Spleen (tissue), 11 donors: ENCODE measurements at regions not wholly inside any gene's neighbourhood (a gene's known extent, or its start where the extent isn't known, plus 50 kb on each side); places are given as distances from the start of the nearest gene placed in this dataset.

Experiments
- DNase-seq: peaks from one replicate; pipeline ENCODE4 v3.0.0-alpha.2; 2020
- H3K27ac ChIP-seq, 8 donors: fragments of 200-600 bp; sonication (generic) in 7 of 8; 1 replicate in 4 of 8; 2 replicates in 4 of 8; pipeline versions ENCODE4 v1.5.0 to v1.8.0; 2016 to 2021; ENCODE audit warnings: inconsistent platforms in 4 of 8, mild to moderate bottlenecking in 4 of 8, moderate library complexity in 1 of 8
- H3K27me3 ChIP-seq, 7 donors: fragments of 200-600 bp; sonication (generic) in 6 of 7; replicated peaks in 1 of 7; 1 replicate in 4 of 7; 2 replicates in 3 of 7; pipeline versions ENCODE4 v1.5.0 to v1.8.0; 2016 to 2021; ENCODE audit warnings: inconsistent platforms in 3 of 7, mild to moderate bottlenecking in 1 of 7
- H3K36me3 ChIP-seq, 6 donors: fragments of 200-600 bp; sonication (generic) in 5 of 6; 1 replicate in 4 of 6; 2 replicates in 2 of 6; pipeline versions ENCODE4 v1.5.0 to v1.8.0; 2016 to 2021; ENCODE audit warnings: inconsistent platforms in 2 of 6
- H3K4me1 ChIP-seq, 6 donors: fragments of 200-600 bp; sonication (generic) in 5 of 6; 1 replicate in 3 of 6; 2 replicates in 3 of 6; pipeline versions ENCODE4 v1.5.0 to v1.8.0; 2016 to 2021; ENCODE audit warnings: inconsistent platforms in 3 of 6
- H3K4me3 ChIP-seq, 8 donors: fragments of 200-600 bp; sonication (generic) in 7 of 8; 1 replicate in 4 of 8; 2 replicates in 4 of 8; pipeline versions ENCODE4 v1.5.0 to v1.8.0; 2016 to 2021; ENCODE audit warnings: inconsistent platforms in 4 of 8, mild to moderate bottlenecking in 4 of 8, moderate library complexity in 2 of 8
- H3K9me3 ChIP-seq, 8 donors: fragments of 200-600 bp; sonication (generic) in 7 of 8; 1 replicate in 4 of 8; 2 replicates in 4 of 8; pipeline versions ENCODE4 v1.5.0 to v1.8.0; 2016 to 2021; ENCODE audit warnings: inconsistent platforms in 4 of 8
- POLR2A ChIP-seq, 3 donors: fragments of 450-650 bp; IDR thresholded peaks; one replicate each; pipeline ENCODE4 v1.5.1; 2017; ENCODE audit warnings: antibody characterized with exemption in 3 of 3, mild to moderate bottlenecking in 1 of 3
- POLR2AphosphoS5 ChIP-seq, 3 donors: sonication (generic); formaldehyde crosslinking; IDR thresholded peaks; one replicate each; pipeline ENCODE4 v1.5.1; 2017; ENCODE audit warnings: antibody characterized with exemption in 3 of 3
- WGBS, 5 donors: extraction: QIAGEN DNeasy Blood & Tissue Kit in 3 of 5; methylation state at CpG; one replicate each; pipeline versions ENCODE4 v1.1.5 to v1.1.7; 2013 to 2018; 5-methylcytosine and 5-hydroxymethylcytosine counted together
- intact Hi-C: fragments of 100-400 bp; cut with DNase I; formaldehyde crosslinking; loops from one replicate; pipeline ENCODE4 v1.15.0; 2023; ENCODE audit warnings: low total_unique reads
- TF ChIP-seq, protein P1 (sequence below), 11 experiments: fragments of 200-600 bp in 7 of 11; fragments of 450-650 bp in 4 of 11; sonication (generic) in 4 of 11; IDR thresholded peaks in 8 of 11; conservative IDR thresholded peaks in 3 of 11; 1 replicate in 7 of 11; 2 replicates in 4 of 11; pipeline versions ENCODE4 v1.4.0 to v1.8.0; 2016 to 2021; ENCODE audit warnings: antibody characterized with exemption in 11 of 11, inconsistent platforms in 4 of 11, mild to moderate bottlenecking in 1 of 11
- donor health status: healthy with polysubstance abuse.
- donor health status: DM: no; HTN: no; CAD: no; lungs with moderate emphysema.
- donor health status: DM: no; HTN: no; CAD: no.
- donor health status: Bipolar disorder and iron deficiency.
- donor health status: healthy.
- donor health status: DM: no; HTN: no; CAD: no.
- donor health status: DM: yes; HTN: yes; CAD: no.

DNA sequence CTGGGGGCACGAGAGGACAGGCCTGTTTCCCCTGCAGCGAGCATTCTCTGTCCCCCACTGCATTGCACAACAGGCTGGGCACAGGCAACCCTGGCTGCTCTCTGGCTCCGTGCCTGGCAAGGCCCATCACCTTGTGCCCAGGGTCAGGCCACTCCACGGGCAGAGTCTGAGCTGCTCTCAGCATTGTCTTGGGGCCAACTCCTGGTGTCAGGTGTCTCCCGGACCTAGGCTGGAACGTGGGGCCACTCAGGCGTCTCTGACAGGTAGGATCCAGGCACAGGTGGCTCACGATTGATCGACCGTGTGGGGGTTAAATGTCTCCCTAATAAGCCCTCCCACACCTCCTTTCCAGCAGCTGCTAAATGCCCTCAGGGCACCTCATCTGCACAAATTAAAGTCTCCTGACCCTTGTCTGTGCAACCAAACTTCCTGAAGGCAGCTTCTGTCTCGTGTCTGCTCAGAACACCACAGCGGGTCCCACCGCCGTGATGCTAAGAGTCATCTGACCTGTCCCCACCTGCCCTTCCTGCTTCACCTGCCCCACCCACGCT, 66.6 kb upstream of the GPC1 start:
- no peak for TF ChIP-seq POLR2AphosphoS5 (IDR thresholded peaks at IDR 0.05)
- no peak for TF ChIP-seq POLR2A (IDR thresholded peaks at IDR 0.05)
- TF ChIP-seq, protein P1, sequence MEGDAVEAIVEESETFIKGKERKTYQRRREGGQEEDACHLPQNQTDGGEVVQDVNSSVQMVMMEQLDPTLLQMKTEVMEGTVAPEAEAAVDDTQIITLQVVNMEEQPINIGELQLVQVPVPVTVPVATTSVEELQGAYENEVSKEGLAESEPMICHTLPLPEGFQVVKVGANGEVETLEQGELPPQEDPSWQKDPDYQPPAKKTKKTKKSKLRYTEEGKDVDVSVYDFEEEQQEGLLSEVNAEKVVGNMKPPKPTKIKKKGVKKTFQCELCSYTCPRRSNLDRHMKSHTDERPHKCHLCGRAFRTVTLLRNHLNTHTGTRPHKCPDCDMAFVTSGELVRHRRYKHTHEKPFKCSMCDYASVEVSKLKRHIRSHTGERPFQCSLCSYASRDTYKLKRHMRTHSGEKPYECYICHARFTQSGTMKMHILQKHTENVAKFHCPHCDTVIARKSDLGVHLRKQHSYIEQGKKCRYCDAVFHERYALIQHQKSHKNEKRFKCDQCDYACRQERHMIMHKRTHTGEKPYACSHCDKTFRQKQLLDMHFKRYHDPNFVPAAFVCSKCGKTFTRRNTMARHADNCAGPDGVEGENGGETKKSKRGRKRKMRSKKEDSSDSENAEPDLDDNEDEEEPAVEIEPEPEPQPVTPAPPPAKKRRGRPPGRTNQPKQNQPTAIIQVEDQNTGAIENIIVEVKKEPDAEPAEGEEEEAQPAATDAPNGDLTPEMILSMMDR (IDR thresholded peaks at IDR 0.05 in 8 of 11, conservative IDR thresholded peaks at IDR 0.05 in 3 of 11) = no peak
- Histone ChIP-seq H3K27me3 (no peaks in the 10 kb centered on the region), H3K36me3 (no peaks in the 10 kb centered on the region), H3K4me3 (no peak overlapping the region), H3K4me1 (peaks cover 0 to 39% (median 8%) of the 10 kb centered on the region in 6 donors), H3K27ac (no peak overlapping the region), H3K9me3 (no peaks in the 10 kb centered on the region)
- no peak for DNase-seq
- 66 to 78% (median 70%) methylated on average over 12 to 15 of the region's 15 CpGs for WGBS, 5 donors
- intact Hi-C loops = no loop called here

DNA sequence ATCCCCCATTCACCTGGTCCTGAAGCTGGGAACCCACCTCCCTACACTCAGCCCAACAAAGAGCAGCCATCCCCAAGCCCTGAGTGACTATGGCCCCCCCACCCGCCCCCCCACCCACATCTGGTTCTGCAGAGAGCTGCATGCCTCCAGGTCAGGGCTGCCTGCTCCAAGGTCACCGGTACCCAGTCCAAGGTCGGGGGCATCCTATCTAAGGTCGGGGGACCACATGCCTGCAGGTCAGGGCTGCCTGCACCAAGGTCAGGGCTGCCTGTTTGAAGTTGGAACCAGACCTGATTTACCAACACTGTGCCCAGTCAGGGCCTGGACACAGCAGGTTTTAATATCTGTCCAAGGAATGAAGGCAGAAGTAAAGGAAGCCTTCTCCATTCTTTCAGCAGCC, 66.1 kb upstream of the GPC1 start:
- Histone ChIP-seq H3K27me3 (peaks cover 0 to 3% (median 0%) of the 10 kb centered on the region in 7 donors), H3K9me3 (no peaks in the 10 kb centered on the region), H3K27ac (peak overlapping the region in 1 of 8 donors; percentile 13), H3K4me3 (no peak overlapping the region), H3K36me3 (no peaks in the 10 kb centered on the region), H3K4me1 (peaks cover 0 to 43% (median 8%) of the 10 kb centered on the region in 6 donors)
- intact Hi-C loops = no loop called here
- 50 to 83% (median 69%) methylated on average over 2 to 4 of the region's 4 CpGs for WGBS, 5 donors
- TF ChIP-seq POLR2AphosphoS5 (IDR thresholded peaks at IDR 0.05) (no peak), POLR2A (IDR thresholded peaks at IDR 0.05) (no peak)
- TF ChIP-seq, protein P1 (IDR thresholded peaks at IDR 0.05 in 8 of 11, conservative IDR thresholded peaks at IDR 0.05 in 3 of 11) = no peak
- no peak for DNase-seq

DNA sequence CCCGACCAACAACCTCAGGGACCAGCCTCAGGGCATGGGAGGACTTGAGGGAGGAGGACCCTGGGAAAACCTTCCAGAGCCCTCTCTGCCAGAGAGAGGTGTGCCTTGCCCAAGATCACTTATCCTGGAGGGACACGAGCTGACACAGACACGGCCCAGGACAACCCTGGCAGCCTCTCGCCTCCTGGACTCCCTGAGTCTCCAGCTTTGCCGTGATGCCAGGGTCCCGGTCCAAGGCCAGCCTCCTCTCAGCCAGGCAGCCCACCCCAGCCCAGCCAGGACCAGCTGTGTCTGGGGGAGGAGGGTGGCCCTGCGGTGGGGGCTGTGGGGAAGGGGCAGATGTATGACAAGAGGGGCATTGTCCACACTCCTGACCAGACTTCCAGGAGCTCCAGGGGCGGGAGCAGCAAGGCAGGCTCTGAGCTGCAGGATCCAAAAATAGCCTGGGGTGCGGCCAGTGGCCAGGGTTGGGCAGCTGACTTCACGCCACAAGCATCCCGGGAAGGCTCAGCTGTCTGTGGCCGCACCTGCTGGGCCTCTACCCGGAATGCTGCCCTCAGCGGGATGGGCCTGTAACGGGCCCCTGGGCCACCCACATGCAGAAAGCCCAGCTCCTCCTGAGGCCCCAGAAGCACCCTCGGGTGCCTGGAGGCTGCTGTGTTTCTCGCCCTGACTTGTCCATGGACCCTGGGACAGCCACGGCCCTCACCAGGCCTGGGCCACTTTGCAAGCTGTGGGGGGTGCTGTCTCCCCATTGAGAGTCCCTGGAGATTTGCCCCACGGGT, 65.5 kb upstream of the GPC1 start:
- no peaks in the 10 kb centered on the region for H3K9me3 ChIP-seq
- H3K27me3 ChIP-seq = peaks cover 0 to 6% (median 0%) of the 10 kb centered on the region in 7 donors
- DNase-seq = no peak
- intact Hi-C loops = no loop called here
- H3K4me1 ChIP-seq = peaks cover 0 to 47% (median 8%) of the 10 kb centered on the region in 6 donors
- peak overlapping the region in 3 of 8 donors; percentile 13 to 80 (median 55) for H3K27ac ChIP-seq
- TF ChIP-seq POLR2AphosphoS5 (IDR thresholded peaks at IDR 0.05) (no peak), POLR2A (IDR thresholded peaks at IDR 0.05) (no peak)
- TF ChIP-seq, protein P1 (IDR thresholded peaks at IDR 0.05 in 8 of 11, conservative IDR thresholded peaks at IDR 0.05 in 3 of 11) = no peak
- no peaks in the 10 kb centered on the region for H3K36me3 ChIP-seq
- no peak overlapping the region for H3K4me3 ChIP-seq
- 52 to 81% (median 67%) methylated on average over 9 to 19 of the region's 19 CpGs for WGBS, 5 donors
